ENCODE measurements at regions not wholly inside any gene's neighbourhood (a gene's known extent, or its start where the extent isn't known, plus 50 kb on each side); places are given as distances from the start of the nearest gene placed in this dataset.

GRCh38 chr1:198437332-198437731 is 103.1 kb downstream of the ATP6V1G3 start:
- no peak for TF ChIP-seq POLR2A (IDR thresholded peaks at IDR 0.05)
- TF ChIP-seq, protein P1, sequence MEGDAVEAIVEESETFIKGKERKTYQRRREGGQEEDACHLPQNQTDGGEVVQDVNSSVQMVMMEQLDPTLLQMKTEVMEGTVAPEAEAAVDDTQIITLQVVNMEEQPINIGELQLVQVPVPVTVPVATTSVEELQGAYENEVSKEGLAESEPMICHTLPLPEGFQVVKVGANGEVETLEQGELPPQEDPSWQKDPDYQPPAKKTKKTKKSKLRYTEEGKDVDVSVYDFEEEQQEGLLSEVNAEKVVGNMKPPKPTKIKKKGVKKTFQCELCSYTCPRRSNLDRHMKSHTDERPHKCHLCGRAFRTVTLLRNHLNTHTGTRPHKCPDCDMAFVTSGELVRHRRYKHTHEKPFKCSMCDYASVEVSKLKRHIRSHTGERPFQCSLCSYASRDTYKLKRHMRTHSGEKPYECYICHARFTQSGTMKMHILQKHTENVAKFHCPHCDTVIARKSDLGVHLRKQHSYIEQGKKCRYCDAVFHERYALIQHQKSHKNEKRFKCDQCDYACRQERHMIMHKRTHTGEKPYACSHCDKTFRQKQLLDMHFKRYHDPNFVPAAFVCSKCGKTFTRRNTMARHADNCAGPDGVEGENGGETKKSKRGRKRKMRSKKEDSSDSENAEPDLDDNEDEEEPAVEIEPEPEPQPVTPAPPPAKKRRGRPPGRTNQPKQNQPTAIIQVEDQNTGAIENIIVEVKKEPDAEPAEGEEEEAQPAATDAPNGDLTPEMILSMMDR (IDR thresholded peaks at IDR 0.05), result no peak
